LNCaP clone FGC (cell line): ENCODE measurements at regions not wholly inside any gene's neighbourhood (a gene's known extent, or its start where the extent isn't known, plus 50 kb on each side); places are given as distances from the start of the nearest gene placed in this dataset.

Source experiments
- DNase-seq: peaks from one replicate; pipeline ENCODE4 v3.0.0-alpha.2; 2011; ENCODE audit warnings: low read depth
- H3K4me3 ChIP-seq: 2 replicates; pipeline ENCODE4 v1.5.1; 2011; ENCODE audit warnings: mild to moderate bottlenecking, low read depth, low read length, control low read depth
- TF ChIP-seq, protein P1 (sequence below): IDR thresholded peaks from 2 replicates; pipeline ENCODE4 v1.5.1; 2012; ENCODE audit warnings: mild to moderate bottlenecking; ENCODE audit not compliant: control insufficient read depth, insufficient read depth; ENCODE audit errors: extremely low read depth

DNA sequence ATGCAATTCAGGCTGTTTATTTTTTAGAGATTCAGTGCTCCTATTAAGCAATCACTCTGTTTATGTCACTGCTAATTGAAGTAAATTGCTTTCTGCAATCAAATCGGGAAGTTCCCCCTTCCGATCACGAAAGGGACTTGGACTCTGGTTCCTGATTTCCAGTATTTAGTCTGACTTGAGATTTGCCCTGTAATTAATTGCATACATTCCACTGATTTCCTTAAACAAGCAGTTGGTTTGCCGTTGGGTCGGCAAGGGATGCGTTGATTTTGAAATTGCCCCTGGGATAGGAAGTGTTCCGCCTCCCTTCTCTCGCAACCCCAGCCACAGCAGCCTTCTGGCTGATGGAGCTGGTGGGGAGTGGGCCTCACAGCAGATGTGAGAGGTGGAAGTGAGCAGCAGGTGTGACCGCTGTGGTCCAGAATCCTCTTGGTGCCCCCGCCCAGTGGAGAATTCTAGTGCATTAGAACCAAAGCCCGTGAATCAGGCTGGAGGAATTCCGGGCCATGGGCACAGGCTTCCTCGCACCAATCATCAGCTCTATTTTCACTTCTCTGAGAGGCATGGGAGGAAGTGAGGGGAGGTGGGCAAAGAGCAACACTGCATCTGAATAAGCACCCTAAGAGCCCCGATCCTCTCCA lies 102.5 kb downstream of the SPRY4 start:
- H3K4me3 ChIP-seq, result no peak overlapping the region
- TF ChIP-seq, protein P1, sequence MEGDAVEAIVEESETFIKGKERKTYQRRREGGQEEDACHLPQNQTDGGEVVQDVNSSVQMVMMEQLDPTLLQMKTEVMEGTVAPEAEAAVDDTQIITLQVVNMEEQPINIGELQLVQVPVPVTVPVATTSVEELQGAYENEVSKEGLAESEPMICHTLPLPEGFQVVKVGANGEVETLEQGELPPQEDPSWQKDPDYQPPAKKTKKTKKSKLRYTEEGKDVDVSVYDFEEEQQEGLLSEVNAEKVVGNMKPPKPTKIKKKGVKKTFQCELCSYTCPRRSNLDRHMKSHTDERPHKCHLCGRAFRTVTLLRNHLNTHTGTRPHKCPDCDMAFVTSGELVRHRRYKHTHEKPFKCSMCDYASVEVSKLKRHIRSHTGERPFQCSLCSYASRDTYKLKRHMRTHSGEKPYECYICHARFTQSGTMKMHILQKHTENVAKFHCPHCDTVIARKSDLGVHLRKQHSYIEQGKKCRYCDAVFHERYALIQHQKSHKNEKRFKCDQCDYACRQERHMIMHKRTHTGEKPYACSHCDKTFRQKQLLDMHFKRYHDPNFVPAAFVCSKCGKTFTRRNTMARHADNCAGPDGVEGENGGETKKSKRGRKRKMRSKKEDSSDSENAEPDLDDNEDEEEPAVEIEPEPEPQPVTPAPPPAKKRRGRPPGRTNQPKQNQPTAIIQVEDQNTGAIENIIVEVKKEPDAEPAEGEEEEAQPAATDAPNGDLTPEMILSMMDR, result no peak
- no peak for DNase-seq

DNA sequence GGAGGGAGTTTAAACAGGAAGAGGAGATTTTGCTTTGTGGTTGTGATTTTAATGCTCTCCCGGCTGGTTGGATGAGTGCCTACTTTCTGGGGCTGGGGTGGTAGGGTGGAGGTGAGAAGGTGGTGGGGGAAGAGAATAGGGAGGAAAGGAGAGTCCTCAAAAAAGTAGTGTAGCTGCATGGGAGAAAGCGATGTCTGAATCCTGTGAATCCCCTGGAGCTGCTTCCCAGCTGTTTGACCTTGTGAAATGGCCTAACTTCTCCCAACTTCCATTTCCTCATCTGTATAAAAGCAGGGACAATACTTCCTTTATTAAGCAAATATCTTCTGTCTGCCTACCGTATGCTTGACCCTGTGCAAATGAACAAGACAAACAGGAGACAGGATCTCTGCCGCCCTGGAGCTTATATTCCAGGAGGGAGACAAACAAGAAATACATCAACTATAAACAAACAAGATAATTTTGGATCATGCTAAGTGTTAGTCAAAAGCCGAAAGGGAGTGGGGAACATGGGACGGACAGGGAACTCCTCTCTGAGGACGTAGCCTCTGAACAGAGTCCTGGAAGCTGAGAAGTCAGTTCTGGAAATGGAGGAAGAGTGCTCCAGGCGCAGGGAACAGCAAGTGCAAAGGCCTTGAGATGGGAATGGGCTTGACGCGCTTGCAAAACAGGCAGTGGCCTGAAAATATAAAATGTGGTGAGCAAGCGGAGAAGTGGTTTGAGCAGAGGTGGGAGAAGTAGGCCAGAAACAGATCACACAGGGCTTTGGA lies 103.5 kb downstream of the SPRY4 start:
- TF ChIP-seq, protein P1, result no peak
- no peak overlapping the region for H3K4me3 ChIP-seq
- peak; percentile 85 for DNase-seq

DNA sequence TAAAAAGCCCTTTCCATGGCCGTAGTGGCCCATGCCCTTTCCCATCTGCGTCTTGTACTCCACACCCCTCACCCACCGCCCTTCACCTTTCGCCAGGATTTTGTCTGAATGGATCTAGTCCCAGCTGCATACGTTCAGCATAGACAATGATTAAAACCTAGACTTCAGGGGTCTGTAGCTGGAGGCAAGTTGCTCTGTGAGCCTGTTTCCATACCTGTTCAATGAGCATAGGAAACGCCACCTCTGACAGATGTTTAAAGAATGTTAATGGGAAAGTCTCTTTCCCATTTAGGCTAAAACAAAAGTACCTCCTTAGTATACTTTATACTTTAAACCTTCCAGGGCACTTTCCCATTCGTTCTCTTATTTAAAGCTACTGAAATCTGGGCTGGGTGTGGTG lies 105.7 kb downstream of the SPRY4 start:
- no peak for DNase-seq
- TF ChIP-seq, protein P1, result no peak
- no peak overlapping the region for H3K4me3 ChIP-seq

DNA sequence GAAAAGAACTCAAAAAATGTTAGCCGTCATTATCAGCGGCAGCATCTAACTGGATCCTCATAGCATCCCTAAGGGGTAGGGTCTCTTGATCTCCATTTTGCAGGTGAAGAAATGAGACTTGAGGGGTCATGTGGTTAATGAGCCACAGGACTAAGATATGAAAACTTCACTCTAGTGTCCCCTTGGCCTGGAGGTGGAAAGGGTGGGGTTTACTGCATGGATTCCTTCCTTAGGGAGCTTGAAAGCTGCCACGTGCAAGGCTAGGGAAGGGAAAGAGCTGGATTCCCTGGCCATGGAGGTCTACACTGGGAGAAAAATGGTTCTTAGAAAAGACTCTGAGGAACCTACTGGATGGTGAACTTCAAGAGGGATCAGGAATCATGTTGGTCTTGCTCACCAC lies 107.9 kb downstream of the SPRY4 start:
- H3K4me3 ChIP-seq, result no peak overlapping the region
- TF ChIP-seq, protein P1, result no peak
- no peak for DNase-seq

DNA sequence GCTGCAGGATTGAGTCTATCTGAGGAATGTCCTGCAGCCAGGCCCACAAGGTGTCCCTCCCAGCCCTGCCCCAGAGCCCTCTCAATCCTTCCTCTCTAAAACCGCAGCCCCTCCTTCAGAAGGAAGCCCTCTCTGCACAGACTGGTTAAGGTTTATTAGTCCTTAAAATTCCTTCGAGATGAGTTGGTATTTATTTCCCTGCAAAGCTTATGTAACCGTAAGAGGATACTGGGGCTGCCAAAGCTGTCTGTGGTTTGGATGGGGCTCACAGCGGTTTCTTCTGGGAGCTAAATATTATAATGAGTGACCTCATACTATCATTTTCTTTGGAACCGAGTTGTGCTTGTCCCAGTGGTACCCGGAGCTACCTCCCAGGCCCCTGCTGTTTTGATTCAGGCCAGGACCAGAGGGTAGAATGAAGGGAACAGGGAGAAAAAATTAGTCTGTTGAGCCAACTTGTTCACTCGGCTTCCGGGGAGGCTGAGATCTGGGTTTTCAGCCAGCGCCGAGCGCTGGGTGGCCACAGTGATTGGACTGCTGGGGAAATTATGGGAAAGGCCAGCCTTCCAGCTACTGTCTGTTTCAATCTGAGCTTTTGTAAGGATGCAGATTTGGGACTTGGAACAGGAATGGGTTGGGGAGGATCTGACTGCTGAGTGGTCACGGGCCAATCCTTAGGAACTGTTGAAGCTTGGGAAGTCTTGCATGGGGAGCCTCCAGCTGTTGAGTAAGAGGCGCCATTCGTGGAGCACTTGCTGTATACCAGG lies 107.5 kb downstream of the NDFIP1 start:
- TF ChIP-seq, protein P1, result no peak
- no peak for DNase-seq
- H3K4me3 ChIP-seq, result no peak overlapping the region

DNA sequence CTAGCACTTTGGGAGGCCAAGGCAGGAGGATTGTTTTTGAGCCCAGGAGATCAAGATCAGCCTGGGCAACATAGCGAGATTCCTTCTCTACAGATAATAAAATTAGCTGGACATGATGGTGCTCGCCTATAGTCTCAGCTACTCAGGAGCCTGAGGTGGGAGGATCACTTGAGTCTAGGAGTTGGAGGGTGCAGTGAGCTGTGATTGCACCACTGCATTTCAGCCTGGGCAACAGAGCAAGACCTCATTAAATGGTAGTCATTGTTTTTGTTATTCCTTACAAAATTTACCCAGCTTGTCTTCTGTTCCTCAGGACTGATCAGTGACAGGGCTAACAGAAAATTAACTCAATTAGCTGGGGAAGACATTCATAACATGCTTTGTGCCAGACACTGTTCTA lies 104.5 kb downstream of the NDFIP1 start:
- DNase-seq, result no peak
- no peak overlapping the region for H3K4me3 ChIP-seq
- TF ChIP-seq, protein P1, result no peak
